ENCODE measurements at regions not wholly inside any gene's neighbourhood (a gene's known extent, or its start where the extent isn't known, plus 50 kb on each side); places are given as distances from the start of the nearest gene placed in this dataset.

DNA sequence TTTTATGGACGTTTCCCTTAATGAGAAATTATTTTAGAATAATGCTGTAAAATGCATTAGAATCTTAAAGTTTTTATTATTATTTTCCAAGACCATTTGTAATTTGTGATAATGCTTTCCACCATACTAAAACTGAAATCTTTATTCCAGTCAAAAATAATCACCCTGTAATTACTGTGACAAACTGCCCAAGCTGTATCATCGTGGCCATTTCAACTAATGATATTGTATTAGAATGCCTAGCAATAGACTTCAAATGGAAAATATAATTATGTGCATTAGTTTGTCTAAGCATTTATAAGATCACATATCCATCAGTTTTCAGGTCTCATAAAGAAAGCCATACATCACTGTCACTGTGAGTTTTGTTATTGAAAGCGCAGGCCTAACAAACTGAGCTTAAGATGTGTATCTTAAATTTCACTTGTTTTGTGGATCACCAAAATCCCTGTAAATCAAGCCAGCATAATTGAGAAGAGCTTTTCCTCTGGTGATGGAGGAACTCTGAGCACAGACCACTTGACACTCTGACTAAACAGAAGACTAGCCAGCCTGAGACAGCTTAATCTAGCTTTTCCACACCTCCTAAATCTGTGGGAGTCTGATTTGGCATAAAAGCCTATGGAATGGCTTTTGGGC is 1312.2 kb upstream of the ACVR2A start:
- no peak for DNase-seq (ENCODE audit: low read depth, low spot score)
- Histone ChIP-seq H3K4me3 (ENCODE audit: low read depth in 2 of 2, low read length in 2 of 2) (no peak overlapping the region), H3K9me3 (ENCODE audit: control insufficient read depth, insufficient read depth, low read depth, low read length) (no peaks in the 10 kb centered on the region), H3K36me3 (ENCODE audit: control insufficient read depth, insufficient read depth, low read length) (no peaks in the 10 kb centered on the region), H3K27me3 (ENCODE audit: control insufficient read depth, insufficient read depth, low read length) (no peaks in the 10 kb centered on the region), H3K4me1 (ENCODE audit: control insufficient read depth, insufficient read depth, low read length) (no peaks in the 10 kb centered on the region), H3K27ac (ENCODE audit: low read length) (no peak overlapping the region)
- ChIA-PET CTCF (no interaction called here), POLR2A (no interaction called here)
- no peak for ATAC-seq
- BruUV-seq (replicated peaks): no TSS peak
- TF ChIP-seq TCF7L2 (IDR thresholded peaks at IDR 0.05; ENCODE audit: low read depth, low read length) (no peak), CTCF (IDR thresholded peaks at IDR 0.05) (no peak), SIN3A (IDR thresholded peaks at IDR 0.05; ENCODE audit: borderline replicate concordance, insufficient read depth, low read depth, low read length) (no peak), POLR2AphosphoS5 (IDR thresholded peaks at IDR 0.05; ENCODE audit: low read depth, low read length) (no peak)
- TF ChIP-seq, protein P1, sequence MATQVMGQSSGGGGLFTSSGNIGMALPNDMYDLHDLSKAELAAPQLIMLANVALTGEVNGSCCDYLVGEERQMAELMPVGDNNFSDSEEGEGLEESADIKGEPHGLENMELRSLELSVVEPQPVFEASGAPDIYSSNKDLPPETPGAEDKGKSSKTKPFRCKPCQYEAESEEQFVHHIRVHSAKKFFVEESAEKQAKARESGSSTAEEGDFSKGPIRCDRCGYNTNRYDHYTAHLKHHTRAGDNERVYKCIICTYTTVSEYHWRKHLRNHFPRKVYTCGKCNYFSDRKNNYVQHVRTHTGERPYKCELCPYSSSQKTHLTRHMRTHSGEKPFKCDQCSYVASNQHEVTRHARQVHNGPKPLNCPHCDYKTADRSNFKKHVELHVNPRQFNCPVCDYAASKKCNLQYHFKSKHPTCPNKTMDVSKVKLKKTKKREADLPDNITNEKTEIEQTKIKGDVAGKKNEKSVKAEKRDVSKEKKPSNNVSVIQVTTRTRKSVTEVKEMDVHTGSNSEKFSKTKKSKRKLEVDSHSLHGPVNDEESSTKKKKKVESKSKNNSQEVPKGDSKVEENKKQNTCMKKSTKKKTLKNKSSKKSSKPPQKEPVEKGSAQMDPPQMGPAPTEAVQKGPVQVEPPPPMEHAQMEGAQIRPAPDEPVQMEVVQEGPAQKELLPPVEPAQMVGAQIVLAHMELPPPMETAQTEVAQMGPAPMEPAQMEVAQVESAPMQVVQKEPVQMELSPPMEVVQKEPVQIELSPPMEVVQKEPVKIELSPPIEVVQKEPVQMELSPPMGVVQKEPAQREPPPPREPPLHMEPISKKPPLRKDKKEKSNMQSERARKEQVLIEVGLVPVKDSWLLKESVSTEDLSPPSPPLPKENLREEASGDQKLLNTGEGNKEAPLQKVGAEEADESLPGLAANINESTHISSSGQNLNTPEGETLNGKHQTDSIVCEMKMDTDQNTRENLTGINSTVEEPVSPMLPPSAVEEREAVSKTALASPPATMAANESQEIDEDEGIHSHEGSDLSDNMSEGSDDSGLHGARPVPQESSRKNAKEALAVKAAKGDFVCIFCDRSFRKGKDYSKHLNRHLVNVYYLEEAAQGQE (IDR thresholded peaks at IDR 0.05; ENCODE audit: insufficient read depth in 1 of 2, low read depth in 2 of 2, low read length in 1 of 2): no peak
- intact Hi-C loops (cut with micrococcal nuclease; ENCODE audit: unreplicated experiment): no loop called here
- in situ Hi-C loops (cut with HindIII; ENCODE audit: low pct_unique_long_range_greater_than_20kb, low sequenced_read_pairs): no loop called here

GRCh38 chr2:146532009-146532408 is 1312.8 kb upstream of the ACVR2A start:
- no peak for ATAC-seq
- in situ Hi-C loops (cut with HindIII; ENCODE audit: low pct_unique_long_range_greater_than_20kb, low sequenced_read_pairs): no loop called here
- no peaks in the 10 kb centered on the region for H3K4me1 ChIP-seq (ENCODE audit: control insufficient read depth, insufficient read depth, low read length)

More at GRCh38 chr2:146532009-146532408, 1312.8 kb upstream of the ACVR2A start:
- intact Hi-C loops (cut with micrococcal nuclease; ENCODE audit: unreplicated experiment): no loop called here
- ChIA-PET POLR2A (no interaction called here), CTCF (no interaction called here)
- DNase-seq (ENCODE audit: low read depth, low spot score): no peak
- Histone ChIP-seq H3K4me3 (ENCODE audit: low read depth in 2 of 2, low read length in 2 of 2) (no peak overlapping the region), H3K27me3 (ENCODE audit: control insufficient read depth, insufficient read depth, low read length) (no peaks in the 10 kb centered on the region), H3K36me3 (ENCODE audit: control insufficient read depth, insufficient read depth, low read length) (no peaks in the 10 kb centered on the region), H3K9me3 (ENCODE audit: control insufficient read depth, insufficient read depth, low read depth, low read length) (no peaks in the 10 kb centered on the region), H3K27ac (ENCODE audit: low read length) (no peak overlapping the region)
- TF ChIP-seq, protein P1 (IDR thresholded peaks at IDR 0.05; ENCODE audit: insufficient read depth in 1 of 2, low read depth in 2 of 2, low read length in 1 of 2): no peak
- TF ChIP-seq TCF7L2 (IDR thresholded peaks at IDR 0.05; ENCODE audit: low read depth, low read length): no peak
- TF ChIP-seq CTCF (IDR thresholded peaks at IDR 0.05): no peak
- TF ChIP-seq POLR2AphosphoS5 (IDR thresholded peaks at IDR 0.05; ENCODE audit: low read depth, low read length): no peak
- BruUV-seq (replicated peaks): no TSS peak
